Activated CD8-positive, alpha-beta memory T cell treated with anti-CD3 and anti-CD28 coated beads, Interleukin-2, amount 50 U/mL, for 1 hour (primary cell): ENCODE measurements at regions not wholly inside any gene's neighbourhood (a gene's known extent, or its start where the extent isn't known, plus 50 kb on each side); places are given as distances from the start of the nearest gene placed in this dataset.

Experiments
- DNase-seq: peaks from one replicate; pipeline ENCODE4 v3.0.0-alpha.2; 2020; ENCODE audit errors: extremely low read depth

DNA sequence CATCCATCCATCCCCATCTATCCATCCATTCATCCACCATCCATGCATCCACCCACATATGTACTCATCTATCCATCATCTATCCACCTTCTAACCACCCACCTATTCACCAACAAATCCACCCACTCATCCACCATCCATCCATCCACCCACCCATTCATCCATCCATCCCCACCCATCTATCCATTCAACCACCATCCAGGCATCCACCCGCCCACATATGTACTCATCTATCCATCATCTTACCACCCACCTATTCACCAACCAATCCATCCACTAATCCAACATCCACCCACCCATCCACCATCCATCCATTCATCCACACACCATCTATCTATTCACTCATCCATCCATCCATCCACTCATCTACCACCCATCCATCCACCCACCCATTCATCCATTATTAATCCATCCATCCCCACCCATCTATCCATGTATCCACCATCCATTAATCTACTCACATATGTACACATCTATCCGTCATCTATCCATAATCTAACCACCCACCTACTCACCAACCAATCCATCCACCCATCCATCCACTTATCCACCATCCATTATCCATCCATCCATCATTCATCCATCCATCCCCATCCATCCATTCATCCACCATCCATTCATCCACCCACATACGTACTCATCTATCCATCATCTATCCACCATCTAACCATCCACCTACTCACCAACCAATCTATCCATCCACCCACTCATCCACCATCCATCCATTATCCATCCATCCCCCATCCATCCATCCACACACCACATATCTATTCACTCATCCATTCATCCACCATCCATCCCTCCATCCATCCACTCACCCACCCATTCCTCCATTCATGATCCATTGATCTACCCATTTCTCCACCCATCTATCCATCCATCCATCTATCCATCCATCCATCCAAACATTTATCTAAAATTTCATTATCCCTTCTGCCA lies 940.0 kb downstream of the BRD1 start:
- DNase-seq: no peak

DNA sequence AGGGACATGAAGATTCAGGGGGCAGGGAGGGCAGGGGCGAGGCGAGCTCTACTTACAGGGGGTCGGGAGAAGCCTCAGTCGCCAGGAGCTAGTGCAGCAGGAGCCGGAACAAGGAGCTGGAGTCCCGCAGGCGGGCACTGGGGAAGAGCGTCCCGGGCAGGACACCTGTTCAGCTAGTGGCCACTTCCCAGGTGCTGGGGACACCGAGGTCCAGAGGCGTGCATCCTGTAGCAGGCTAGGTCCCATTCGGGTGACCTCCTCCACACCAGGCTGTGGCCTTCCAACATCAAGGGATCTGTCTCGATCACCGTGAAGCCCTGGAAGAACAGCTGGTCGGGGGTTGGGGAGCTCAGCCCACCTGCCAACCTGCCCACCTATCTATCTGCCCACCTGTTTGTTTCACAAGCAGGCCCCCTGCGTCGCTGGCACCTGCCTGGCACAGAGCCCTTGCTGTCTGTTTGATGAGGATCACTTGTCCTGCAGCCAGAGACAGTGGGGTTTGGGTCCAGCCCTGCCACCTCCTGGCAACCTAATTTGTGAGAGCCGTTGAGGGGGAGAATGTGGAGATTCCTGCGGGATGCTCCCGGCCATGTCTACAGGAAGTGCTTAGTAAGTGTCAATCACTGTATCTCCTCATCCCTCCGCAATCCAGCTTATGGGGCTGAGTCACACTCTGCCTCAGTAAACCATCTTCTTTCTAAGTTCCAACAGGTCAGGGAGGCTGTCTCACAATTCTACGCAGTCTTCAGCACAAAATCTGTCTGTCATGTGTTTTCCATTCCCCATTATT lies 940.9 kb downstream of the BRD1 start:
- no peak for DNase-seq

DNA sequence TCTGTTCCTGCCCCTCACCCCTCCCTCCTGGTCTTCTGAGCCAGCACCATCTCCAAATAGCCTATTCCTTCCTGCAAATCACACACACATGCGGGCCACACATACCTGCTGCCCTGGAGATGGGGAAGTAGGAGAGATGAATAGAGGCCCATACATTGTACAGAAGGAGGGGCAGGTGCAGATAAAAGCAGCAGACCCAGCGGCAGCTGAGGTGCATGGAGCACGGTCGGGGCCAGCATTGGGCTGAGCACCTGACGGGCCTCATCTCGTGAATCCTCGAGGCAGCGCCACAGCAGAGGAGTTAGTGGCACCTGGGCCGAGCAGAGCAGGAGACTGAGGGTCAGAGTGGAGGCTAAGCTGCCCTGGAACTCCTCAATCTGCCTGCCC lies 941.8 kb downstream of the BRD1 start:
- no peak for DNase-seq

DNA sequence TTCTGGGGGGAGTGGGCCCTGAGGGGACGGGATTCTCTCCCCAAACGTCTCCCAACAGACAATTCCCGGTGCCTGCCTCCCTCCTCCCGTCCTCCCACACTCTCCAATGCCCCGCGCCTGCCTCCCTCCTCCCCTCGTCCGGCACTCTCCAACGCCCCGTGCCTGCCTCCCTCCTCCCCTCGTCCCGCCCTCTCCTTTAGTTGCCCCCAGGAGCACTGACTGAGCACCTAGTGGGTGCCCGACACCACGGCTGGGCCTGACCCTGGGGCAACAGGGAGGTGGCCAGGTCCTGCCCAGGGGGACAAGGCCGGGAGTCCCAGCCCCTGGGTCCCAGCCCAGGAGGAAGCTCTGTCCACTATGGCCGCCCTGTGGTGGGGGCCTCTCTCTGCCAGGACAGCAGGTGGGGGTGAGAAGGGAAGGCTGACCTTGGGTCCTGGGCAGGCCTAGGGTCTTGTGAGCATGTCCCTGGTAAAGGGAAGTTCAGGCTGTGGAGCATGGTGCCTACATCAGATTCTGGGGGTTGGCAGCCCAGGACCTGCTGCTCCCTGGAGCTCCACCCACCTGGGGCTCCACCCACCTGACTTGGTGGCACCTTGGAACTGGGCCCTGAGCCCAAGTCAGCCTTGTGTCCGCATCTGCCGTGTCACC lies 942.3 kb downstream of the BRD1 start:
- DNase-seq: no peak

DNA sequence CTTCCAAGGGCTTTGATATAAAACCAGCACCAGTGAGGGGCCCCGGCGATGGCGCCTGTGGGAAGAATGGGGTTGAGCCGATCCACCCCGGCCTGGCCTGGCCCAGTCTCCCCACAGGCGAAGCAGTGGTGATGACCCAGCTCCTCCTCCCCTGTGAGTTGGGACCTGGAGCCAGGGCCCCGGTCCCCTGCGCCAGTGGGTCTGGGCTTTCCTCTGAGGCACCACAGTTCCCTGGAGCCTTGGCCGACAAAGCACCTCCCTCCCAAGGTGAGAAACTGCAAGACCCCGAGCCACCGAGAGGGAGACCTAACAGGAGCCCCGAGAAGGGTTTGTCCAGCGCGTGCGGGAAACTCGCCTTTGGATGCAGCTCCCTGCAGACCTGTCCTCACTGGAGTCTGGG lies 942.9 kb downstream of the BRD1 start:
- no peak for DNase-seq

DNA sequence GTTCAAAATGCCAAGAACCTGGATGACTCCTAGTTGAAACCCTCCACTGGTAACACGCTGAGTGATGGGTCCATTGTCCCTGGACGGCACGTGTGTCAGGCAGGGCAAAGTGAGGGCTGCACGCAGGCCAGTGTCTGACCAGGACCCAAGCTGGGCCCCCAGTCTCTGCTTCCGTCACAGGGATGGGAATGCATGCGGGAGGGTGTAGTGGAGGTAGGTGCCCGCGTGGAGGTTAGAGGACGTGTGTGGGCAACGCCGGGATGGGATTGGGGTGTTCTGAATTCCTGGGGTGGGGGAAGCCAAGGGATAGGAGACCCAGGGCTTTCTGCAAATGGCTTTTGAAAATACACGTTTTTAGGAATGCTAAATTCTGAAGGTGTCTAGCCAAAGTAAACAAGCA lies 943.3 kb downstream of the BRD1 start:
- no peak for DNase-seq

DNA sequence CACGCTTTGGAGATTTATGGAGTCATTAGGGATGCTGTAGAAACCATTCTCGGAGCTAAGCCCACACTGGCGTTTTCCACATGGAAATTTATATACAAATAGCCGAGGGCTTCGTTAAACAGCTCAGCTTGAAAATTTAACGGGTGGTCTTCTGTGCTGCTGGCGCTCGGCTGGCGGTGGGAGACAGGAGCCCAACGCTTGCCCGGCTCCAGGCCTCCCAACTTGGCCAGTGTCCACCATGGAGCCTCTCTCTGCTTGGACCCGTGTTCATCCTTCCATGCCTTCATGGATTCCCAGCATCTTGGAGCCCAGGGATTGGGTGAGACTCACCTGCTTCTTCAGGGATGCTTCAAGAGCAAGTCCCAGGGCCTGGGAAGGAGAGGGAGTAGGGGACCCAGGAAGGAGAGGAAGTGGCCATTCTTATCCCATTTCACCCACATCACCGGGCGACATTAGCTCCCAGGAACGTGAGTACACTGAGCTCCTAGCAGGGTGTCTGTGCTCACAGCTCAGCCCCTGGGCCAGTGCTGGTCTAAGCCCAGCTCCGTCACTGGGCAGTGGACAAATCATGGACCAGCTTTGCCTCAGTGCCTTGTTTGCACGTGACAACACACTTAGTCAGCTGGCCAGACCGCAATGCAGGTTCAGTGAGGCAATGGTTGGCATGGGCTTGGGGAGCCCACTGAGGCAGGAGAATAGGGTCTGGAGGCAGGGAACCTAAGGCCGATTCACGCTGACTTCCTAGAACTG lies 944.3 kb downstream of the BRD1 start:
- DNase-seq: no peak

DNA sequence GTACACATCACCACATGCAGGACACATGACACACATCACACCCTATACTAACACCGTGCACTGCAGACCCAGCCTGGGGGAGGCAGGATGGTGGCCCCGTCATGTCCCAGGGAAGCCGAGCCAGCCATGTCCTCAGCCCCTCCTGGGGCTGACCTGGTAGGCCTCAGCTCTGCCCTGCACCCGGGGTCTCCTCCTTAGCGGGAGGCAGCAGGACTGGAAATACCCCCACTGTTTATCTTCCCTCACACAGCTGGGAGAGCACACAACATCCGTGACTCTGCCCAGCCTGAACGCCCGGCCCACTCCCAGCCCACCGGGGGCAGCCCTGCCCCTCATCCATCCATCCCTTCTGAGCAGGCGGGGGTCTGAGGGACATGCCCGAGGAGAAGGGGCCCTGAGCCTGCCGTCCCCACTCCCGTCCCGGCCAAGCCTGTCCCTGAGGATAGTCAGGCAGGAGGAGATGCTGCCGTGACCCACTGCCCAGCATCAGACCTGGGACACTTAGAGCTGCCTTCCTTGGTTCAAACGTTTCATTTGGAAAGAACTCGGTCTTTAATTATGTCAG lies 945.0 kb downstream of the BRD1 start:
- no peak for DNase-seq

DNA sequence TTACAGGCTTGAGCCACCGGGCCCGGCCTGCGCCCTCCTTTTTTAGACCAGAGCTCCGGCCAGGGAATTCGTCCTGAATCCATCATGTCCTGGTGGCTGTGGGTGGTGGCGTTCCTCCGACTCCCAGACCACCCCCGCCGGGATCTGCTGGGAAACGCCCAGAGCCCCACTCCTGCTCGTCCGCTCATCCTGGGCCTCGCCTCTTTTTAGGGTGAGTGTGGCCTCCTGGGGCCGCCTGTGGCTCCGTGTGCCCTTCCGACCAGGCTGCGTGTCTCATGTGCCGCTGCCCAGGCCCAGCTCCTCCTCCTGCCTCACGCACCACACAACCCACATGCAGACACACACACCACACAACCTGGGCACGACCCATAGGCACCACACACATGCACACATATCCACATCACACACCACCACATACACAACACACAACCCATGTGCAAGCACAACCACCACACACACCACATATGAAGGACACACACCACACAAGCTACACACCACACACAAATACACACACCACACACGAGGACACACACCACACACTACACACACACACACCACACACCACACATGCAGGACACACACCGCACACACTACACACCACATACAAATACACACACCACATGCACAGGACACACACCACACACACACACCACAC lies 946.2 kb downstream of the BRD1 start:
- DNase-seq: no peak

DNA sequence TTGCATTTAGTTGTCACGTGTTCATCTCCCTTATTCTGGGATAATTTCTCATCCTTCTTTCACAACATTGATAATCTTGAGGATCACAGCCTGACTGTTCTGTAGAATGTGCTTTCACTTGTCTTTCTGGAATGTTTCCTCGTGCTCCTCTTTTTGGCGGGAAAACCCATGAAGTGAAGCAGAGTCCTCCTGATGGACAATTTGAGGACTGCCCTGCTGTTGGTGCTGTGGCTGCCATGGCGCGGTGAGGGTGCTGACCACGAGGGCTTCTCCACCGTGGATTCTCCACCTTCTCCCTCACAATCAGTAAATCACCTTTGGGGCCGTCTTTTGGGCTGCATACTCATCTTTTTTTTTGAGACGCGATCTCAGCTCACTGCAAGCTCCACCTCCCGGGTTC lies 946.9 kb downstream of the BRD1 start:
- no peak for DNase-seq

DNA sequence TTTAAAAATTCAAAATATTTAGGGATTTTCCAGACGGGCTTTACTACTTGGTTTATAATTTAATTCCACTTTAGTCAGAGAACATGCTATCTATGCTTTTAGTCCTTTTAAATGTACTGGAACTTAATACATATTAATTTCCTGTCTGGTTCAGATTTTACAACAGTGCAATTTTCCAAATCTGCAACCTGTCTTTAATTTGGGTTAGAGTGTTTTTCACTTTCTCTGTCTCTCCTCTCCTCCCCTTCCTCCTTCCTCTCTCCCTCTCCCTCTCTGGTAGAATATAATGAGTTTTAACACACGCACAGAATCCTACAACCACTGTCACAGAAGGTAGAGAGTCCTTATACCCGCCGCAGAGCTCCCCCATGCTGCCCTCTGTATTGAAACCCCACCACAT lies 950.7 kb downstream of the BRD1 start:
- DNase-seq: no peak

DNA sequence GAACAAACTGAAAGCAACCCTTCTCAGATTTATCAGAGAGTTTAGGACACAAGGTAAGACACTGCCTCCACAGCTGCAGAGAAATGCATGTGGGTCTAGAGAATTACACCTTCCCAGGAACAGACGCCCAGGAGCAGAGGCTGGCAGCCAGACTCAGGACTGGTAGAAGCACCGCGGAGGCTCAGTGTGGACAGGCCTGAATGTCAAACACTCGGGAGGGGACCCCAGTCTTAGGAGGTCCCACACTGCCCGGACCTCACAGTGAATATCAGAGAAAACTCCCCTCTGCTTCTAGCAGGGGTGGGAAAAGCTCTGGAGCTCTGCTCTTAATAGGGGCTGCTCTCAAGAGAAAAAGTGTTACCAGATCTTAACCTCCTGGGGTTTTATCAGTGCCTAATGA lies 952.7 kb downstream of the BRD1 start:
- no peak for DNase-seq

DNA sequence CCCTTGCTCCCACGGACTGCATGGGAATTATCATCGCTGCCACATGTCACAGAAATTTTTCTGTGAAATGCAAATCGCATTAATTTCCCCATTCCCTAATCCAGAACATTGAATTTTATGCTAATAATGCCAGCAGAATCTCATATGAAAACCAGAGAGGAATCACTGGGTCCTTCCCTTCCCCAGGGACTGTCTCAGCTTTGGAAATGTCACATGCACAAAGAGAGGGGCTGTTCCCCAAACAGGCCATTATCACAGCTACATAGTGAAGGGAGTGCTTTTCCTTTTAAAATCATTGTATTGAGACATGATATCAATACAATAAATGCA lies 954.5 kb downstream of the BRD1 start:
- no peak for DNase-seq

DNA sequence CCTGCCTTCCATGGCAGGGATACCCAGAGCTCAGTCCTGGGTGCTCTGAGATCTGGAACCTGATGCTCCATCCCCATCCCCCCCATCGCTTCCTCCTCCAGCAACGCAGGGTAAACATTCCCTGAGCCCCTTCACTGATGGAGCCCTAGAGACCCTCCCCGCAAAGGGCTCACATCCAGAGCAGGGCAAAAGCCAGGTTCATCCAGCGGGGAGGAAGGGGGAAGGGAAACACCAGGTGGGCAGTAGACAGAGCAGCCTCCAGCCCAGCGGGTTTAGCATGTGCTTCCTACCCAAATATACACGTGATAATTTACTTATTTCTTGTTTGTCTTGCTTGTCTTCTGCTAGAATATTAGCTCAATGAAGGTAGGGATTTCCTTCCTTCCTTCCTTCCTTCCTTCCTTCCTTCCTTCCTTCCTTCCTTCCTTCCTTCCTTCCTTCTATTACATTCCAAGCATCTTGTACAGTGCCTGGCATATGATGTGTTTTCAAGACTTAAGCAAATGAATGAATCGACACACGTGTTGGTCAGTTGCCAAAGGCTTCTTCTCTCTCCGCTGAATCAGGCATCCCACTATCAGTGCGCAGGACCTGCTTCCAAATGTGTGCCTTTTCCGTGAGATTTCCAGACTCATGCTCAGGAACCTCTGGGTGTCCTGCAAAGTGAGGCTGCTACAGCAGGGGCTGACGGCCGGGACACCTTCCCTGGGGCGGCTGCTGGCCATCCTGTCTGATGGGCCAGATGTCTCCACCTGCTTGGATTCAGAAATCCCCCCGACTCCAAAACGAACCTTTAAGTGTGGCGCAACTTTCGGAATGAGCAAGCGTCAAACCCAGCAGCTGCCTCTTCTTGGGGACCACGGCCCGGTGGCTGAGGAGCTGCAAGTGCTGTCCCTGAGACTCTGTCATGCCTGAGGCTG lies 955.1 kb downstream of the BRD1 start:
- no peak for DNase-seq

DNA sequence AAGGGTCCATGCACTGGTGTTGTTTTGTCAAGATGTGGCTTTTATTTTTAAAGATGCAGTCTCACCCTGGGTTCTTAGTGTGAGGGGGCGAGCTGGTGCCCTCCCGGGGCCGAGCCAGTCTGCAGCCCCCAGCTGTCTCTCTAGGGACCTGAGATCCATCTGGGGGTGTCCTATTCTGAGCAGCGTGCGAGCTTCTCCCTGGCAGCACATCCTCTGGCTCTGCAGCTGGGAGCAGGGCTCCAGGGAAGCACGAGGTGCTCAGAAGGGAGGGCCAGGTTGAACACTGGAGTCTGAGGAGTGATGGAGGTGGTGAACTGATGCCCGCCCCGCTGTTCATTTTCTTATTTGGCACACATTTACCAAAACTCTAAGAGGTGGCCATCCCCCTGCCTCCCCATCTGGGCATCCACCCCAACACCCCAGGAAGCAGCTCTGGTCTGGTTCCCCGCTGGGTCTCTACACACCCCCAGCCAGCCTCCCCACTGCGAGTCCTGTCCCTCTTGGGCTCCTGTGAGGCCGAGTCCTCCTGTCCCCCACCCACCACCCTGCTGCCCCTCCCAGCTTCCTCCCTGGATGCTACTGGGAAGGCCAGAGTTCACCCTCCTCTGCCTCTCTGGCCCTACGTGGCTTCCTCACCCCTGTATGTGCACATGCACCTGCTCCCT lies 956.4 kb downstream of the BRD1 start:
- DNase-seq: no peak

DNA sequence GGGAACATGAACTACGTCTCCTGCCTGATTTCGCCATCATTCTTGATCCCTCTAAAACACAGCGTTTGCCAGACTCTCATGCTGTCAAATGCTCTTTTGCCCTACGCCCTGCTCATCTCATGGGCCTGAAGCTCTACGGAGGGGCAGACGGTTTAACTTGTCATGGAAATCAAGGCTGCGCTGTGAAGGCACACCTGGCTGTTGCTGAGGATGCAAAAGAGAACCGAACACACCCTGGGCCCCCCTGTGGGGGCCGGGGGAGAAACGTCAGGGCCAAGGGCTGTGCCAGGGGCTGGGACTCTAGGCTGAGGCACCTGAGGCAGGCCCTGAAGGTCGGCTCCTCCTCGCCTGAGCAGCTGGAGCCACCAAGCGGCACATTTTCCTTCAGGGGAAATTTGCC lies 957.2 kb downstream of the BRD1 start:
- DNase-seq: no peak

DNA sequence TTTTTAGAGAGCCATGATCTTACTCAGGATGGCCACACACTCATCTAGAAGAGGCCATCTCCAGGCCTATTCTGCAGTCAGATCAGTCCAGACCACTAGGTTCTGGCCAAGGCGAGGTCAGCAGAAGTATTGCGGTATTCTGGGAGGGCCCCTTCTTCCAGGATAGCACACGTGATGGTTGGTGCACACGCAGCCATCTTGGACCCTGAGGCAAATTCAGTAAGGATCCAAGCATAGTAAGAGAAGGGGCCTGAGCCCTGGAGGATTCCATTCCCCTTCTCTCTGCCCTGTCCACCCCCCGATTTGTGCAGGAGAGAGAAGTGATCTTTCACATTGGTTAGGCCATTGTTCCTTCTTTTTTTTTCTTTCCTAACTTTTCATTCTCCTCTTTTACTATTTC lies 957.9 kb downstream of the BRD1 start:
- DNase-seq: no peak

DNA sequence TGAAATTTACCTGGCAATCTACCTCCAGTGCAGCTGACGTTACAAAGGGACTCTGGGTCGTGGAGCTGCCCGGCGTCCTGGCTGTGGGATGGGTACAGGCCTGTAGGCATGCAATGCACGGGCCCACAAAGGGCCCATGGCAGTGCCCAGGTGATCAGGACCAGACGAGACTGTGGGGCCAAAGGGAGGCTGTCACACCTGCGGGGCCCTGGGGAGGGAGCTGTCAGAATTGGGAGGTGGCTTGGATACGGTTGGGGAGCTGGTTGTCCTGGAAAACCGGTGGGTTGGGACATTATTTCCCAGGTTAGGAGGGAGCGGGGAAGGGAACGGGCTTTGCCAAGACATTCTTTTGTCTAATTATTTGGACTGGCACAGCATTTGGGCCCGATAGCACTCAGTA lies 958.5 kb downstream of the BRD1 start:
- no peak for DNase-seq

DNA sequence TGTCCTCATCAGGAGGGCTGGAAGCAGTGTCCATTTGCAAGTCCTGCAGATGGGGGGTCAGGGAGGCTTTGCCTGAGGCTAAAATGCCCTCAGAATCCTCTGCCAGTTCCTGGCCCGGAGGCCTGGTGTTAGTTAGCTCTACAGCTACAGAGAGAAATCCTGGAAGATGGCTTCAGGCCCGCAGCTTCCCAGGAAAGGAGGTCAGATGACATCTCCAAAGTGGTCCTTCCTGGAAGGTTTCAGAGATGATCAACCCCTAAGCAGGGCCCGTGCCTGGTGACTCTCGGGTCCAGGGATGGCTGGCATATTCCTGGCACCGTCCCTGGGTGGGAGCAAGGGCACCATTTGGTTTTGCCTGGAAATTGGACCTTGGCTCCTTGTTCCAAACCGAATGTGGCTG lies 959.1 kb downstream of the BRD1 start:
- no peak for DNase-seq

DNA sequence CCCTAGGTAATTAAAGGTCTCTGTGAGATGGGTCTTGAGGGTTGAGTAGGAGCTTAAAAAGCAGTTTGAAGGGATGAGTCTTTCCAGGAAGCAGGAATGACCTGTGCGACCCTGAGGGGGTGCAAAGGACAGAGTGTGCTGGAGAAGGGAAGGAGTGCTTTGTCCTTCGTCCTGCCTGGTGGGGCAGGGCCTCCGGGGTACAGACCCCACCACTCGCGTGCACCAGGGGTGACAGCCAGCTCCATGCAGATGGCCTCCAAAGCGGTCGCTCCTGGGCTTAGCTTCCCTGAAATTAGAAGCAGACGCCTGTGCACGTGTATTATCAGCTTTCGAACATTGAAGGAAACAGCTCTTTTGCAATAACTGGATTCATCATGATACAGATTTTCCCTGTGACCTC lies 959.8 kb downstream of the BRD1 start:
- no peak for DNase-seq
